Right cardiac atrium (tissue), 5 donors: ENCODE measurements at regions not wholly inside any gene's neighbourhood (a gene's known extent, or its start where the extent isn't known, plus 50 kb on each side); places are given as distances from the start of the nearest gene placed in this dataset.
"Not testable (repeated sequence)": the region's sequence is repeated elsewhere in the genome, so short reads cannot be mapped to it uniquely, and the experiment has no call there.

Source experiments
- ATAC-seq, 2 donors: fragments of 200-7000 bp; cut with Tn5 transposase; one replicate each; pipeline versions ENCODE4 v1.8.0 to v1.9.1; 2020; ENCODE audit warnings: moderate library complexity in 2 of 2, mild to moderate bottlenecking in 1 of 2
- DNase-seq, 3 donors: peaks; one replicate each; pipeline ENCODE4 v3.0.0-alpha.2; 2020
- H3K27ac ChIP-seq: one replicate; pipeline ENCODE4 v1.5.1; 2013; ENCODE audit warnings: mild to moderate bottlenecking, low read length, control low read depth, moderate library complexity
- H3K27me3 ChIP-seq: one replicate; pipeline ENCODE4 v1.6.1; 2013; ENCODE audit not compliant: control insufficient read depth, insufficient read depth
- H3K4me1 ChIP-seq: one replicate; pipeline ENCODE4 v1.6.1; 2013; ENCODE audit warnings: low read length; ENCODE audit not compliant: control insufficient read depth, insufficient read depth
- H3K4me3 ChIP-seq: one replicate; pipeline ENCODE4 v1.5.1; 2013; ENCODE audit warnings: low read length, control low read depth
- H3K9me3 ChIP-seq: one replicate; pipeline ENCODE4 v1.6.1; 2013; ENCODE audit warnings: low read length; ENCODE audit not compliant: control insufficient read depth
- WGBS: extraction: QIAGEN DNeasy Blood & Tissue Kit; methylation state at CpG from one replicate; pipeline ENCODE4 v1.1.7; 2013; 5-methylcytosine and 5-hydroxymethylcytosine counted together
- intact Hi-C, 4 donors: fragments of 100-400 bp; cut with DNase I; formaldehyde crosslinking; loops; one replicate each; pipeline versions ENCODE4 v1.11.0 to v1.14.0; 2022 to 2023
- donor health status: healthy with polysubstance abuse.
- donor health status: DM: no; HTN: yes; CAD: no.
- donor health status: DM: no; HTN: no; CAD: no.
- donor health status: DM: no; HTN: yes; CAD: no; lungs with severe emphysema.
- donor health status: DM: yes; HTN: yes; CAD: no.

DNA sequence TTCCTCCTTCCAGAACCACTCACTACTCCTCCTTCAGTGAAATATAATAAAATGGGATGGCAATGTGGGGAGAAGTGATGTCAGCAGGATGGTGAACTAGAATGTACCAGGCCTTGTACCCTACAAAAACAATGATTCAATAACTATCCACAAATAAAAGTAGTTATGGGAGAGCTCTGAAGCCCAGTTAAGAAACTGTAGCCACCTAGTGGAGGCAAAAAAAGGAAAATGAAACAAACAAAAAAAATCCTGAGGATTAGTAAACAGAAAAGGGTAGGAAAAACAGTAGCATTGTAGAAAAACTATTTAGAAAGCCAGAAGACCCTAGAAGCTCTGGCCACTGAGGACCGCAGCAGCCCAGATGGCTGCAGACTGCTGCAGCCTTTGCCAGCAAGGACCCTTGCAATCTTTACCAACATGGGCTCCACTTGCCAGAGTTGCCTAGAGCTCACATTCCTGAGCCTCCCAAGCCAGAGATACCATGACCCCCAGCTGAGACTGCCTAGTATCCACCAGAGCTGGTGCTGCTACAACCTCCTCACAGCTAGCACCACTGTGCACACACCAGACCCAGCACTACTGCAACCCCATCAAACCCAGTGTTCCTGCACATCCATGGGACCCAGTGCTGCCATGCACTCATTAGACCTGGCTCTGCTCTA is 259.7 kb upstream of the MSX2 start:
- Histone ChIP-seq H3K4me3 (no peak overlapping the region), H3K27me3 (no peaks in the 10 kb centered on the region), H3K27ac (no peak overlapping the region), H3K4me1 (no peaks in the 10 kb centered on the region), H3K9me3 (no peaks in the 10 kb centered on the region)
- intact Hi-C loops = no loop called here
- 85% methylated on average over 1 of the region's 1 CpG for WGBS
- DNase-seq (no peak), ATAC-seq (no peak)

DNA sequence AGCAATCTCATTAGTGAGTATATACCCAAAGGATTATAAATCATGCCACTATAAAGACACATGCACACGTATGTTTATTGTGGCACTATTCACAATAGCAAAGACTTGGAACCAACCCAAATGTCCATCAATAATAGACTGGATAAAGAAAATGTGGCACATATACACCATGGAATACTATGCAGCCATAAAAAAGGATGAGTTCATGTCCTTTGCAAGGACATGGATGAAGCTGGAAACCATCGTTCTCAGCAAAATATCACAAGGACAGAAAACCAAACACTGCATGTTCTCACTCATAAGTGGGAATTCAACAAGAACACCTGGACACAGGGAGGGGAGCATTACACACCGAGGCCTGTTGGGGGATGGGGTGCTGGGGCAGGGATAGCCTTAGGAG is 252.9 kb upstream of the MSX2 start:
- H3K27ac ChIP-seq, H3K27me3 ChIP-seq, H3K4me1 ChIP-seq, ATAC-seq, intact Hi-C loops, H3K4me3 ChIP-seq, DNase-seq, H3K9me3 ChIP-seq: not testable (repeated sequence)
- WGBS = 89% methylated on average over 3 of the region's 3 CpGs

DNA sequence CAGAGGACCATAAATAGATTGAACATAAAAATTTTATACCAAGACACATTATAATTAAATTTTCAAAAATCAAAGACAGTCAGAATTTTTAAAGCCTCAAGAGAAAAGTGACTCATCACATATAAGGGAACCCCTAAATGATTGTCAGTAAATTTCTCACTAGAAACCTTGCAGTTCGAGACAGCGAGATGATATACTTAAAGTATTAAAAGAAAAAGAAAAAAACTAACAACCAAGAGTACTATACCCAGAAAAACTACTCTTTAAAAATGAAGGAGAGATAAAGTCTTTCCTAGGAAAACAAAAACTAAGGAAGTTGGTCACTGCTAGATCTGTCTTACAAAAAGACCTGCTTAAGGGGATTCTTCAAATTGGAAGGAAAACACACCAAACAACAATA is 251.4 kb upstream of the MSX2 start:
- Histone ChIP-seq H3K27ac (no peak overlapping the region), H3K4me3 (no peak overlapping the region), H3K9me3 (no peaks in the 10 kb centered on the region), H3K27me3 (no peaks in the 10 kb centered on the region), H3K4me1 (no peaks in the 10 kb centered on the region)
- intact Hi-C loops = no loop called here
- WGBS = 96% methylated on average over 2 of the region's 2 CpGs
- DNase-seq = no peak
- no peak for ATAC-seq

DNA sequence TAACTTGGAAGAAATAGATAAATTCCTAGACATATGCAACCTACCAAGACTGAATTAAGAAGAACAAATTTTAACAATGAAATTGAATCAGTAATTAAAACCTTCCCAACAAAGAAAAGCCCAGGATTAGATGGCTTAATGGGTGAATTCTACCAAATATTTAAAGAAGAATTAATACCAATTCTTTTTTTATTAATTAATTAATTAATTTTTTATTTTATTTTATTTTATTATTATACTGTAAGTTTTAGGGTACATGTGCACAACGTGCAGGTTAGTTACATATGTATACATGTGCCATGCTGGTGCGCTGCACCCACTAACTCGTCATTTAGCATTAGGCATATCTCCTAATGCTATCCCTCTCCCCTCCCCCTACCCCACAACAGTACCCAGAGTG is 248.4 kb upstream of the MSX2 start:
- H3K27me3 ChIP-seq, intact Hi-C loops, H3K27ac ChIP-seq, H3K4me3 ChIP-seq, H3K9me3 ChIP-seq, H3K4me1 ChIP-seq, ATAC-seq, DNase-seq: not testable (repeated sequence)
- WGBS = 91% methylated on average over 3 of the region's 3 CpGs

DNA sequence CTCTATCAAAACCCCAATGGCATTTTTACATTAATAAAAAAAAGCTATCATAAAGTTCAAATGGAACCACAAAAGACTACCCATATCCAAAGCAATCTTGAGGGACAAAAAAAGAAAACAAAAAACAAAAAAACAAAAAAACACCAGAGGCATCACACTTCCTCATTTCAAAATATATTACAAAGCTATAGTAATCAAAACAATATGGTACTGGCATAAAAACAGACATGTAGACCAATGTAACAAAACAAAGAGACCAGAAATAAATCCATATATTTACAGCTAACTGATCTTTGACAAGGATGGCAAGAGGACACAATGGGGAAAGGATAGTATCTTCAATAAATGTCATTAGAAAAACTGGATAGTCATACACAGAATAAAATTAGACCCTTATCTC is 245.1 kb upstream of the MSX2 start:
- peaks cover 4% of the 10 kb centered on the region for H3K9me3 ChIP-seq
- ATAC-seq = no peak
- no peak overlapping the region for H3K27ac ChIP-seq
- no peak for DNase-seq
- H3K27me3 ChIP-seq = no peaks in the 10 kb centered on the region
- intact Hi-C loops = no loop called here
- H3K4me3 ChIP-seq = no peak overlapping the region
- no peaks in the 10 kb centered on the region for H3K4me1 ChIP-seq

DNA sequence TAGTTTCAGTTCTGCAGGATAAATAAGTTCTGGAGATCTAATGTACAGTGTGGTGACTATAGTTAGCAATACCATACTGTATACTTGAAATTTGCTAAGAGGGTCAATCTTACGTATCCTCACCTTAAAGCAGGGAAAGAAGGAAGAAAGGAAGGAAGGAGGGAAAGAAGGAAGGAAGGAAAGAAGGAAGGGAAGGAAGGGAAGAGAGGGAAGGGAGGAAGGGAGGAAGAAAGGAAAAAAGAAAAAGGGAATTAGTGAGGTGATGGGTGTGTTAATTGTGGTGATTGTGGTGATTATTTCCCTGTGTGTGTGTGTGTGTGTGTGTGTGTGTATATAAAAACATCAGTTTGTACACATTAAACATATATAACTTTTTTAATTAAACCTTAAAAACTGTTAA is 242.6 kb upstream of the MSX2 start:
- ATAC-seq = no peak
- Histone ChIP-seq H3K27ac (no peak overlapping the region), H3K27me3 (no peaks in the 10 kb centered on the region), H3K4me3 (no peak overlapping the region), H3K9me3 (peaks cover 4% of the 10 kb centered on the region), H3K4me1 (no peaks in the 10 kb centered on the region)
- 83% methylated on average over 1 of the region's 1 CpG for WGBS
- intact Hi-C loops = no loop called here
- DNase-seq = no peak

DNA sequence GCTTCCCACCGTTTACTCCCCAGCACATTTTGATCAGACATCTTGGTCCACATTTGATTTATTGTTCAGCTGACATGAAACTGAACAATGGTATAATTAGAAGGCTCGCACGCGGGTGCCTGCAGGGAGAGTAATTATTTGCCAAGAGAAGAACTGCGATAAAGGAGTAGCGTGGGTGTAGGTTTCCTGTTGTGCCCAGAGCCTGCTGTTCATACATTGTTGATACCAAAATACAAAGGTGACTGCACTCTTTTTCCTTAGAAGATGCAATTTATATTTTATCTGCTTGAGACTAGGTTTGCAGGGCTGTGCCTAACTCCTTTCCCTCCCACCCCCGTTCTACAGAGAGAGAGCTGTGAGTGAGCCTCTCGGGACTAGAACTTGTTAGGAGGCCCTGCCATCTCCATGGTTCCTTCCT is 241.8 kb upstream of the MSX2 start:
- H3K4me3 ChIP-seq = no peak overlapping the region
- H3K4me1 ChIP-seq = no peaks in the 10 kb centered on the region
- no peak overlapping the region for H3K27ac ChIP-seq
- H3K27me3 ChIP-seq = no peaks in the 10 kb centered on the region
- no peak for ATAC-seq
- WGBS = 56% methylated on average over 8 of the region's 8 CpGs
- no peak for DNase-seq
- intact Hi-C loops = no loop called here
- H3K9me3 ChIP-seq = peaks cover 4% of the 10 kb centered on the region

DNA sequence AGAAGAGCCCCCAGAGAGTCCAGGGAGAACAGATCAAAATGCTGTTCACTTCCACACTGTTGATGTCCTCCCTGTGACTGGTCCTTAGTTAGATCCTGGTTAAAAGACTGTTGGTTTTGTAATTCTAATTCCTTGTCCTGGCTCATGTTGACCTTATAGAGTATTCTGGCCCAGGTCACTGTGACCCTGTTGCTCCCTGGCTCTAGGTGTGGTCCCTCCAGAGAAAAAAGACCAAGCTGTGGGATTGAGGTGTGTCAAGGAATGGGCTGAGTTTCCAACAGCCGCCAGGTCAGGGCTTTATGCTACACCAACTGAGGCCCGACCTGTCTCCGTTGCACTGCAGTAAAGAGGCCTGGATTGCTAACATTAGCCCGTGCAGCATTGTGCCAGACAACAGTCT is 241.0 kb upstream of the MSX2 start:
- no peak for DNase-seq
- Histone ChIP-seq H3K9me3 (peaks cover 4% of the 10 kb centered on the region), H3K27me3 (no peaks in the 10 kb centered on the region), H3K27ac (no peak overlapping the region), H3K4me1 (no peaks in the 10 kb centered on the region), H3K4me3 (no peak overlapping the region)
- intact Hi-C loops = no loop called here
- no peak for ATAC-seq
- WGBS = 90% methylated on average over 4 of the region's 4 CpGs

DNA sequence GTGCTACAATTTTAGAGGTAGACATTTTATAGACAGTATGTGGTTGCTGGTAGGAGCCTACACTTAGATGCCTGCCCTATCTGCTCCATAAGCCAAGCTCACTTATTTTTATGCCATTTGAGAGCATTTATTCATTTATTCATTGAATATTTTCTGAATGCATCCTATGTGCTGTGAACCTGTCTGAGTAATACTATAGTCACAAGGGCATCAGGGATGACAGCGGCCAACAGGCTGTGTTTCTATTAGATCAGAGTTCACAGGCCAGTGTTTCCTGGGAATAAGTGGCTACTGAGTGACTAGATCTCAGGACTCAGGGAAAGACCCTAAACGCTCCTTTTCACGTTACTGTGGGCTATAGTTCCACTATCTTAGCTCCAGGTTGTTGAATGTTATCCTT is 235.2 kb upstream of the MSX2 start:
- Histone ChIP-seq H3K4me3 (no peak overlapping the region), H3K9me3 (no peaks in the 10 kb centered on the region), H3K4me1 (no peaks in the 10 kb centered on the region), H3K27me3 (no peaks in the 10 kb centered on the region), H3K27ac (no peak overlapping the region)
- DNase-seq = no peak
- WGBS = 81% methylated on average over 3 of the region's 3 CpGs
- intact Hi-C loops = no loop called here
- ATAC-seq = no peak

DNA sequence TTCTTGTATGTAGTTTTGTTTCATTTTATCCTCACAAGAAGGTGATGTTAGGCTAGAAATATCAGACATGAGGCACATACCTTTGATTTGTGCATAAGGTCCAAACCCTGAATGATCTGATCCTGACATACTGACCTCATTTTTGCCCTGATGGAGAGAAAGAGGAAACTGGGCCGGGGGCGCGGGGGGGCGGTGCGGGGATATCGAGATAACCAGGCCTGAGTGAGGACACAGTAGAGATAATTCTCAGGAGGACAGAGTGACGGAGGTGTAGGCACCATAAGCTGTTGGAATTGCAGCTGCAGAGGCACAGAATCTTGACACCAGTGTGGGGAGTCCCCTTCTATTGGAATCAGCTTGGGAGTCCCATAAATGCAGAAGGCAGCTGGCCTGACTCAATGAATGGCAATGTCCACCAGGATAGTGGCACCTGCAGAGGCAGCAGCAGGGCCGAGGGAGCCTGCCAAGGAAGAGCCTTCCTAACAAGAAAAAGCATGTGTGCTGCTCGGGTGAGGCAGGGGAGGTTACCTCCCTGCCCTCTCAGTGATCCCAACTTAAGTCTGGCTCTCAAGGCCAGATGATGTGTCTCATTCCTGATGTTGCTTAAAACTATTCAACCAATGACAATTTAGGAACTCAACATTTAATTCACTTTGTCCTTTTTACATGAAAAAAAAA is 234.3 kb upstream of the MSX2 start:
- no peaks in the 10 kb centered on the region for H3K27me3 ChIP-seq
- intact Hi-C loops = no loop called here
- DNase-seq = no peak
- no peak overlapping the region for H3K4me3 ChIP-seq
- H3K9me3 ChIP-seq = no peaks in the 10 kb centered on the region
- 61% methylated on average over 9 of the region's 9 CpGs for WGBS
- no peak for ATAC-seq
- H3K27ac ChIP-seq = no peak overlapping the region
- no peaks in the 10 kb centered on the region for H3K4me1 ChIP-seq

DNA sequence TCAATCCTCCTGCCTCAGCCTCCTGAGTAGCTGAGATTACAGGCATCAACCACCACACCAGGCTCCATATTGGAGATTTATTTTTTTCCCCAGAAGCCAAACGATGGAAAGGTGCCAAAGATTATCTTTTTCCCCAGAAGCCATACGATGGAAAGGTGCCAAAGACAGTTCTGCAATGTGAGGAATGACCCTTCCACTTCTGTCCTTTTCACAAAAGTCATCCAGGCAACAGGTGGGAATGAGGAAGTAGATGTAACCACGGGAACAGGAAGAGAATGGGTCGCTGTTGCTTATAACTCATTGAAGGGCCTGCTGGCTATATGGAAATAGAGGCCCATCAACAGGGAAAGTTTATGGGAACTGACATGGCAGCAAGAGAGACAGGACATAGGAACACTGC is 233.7 kb upstream of the MSX2 start:
- Histone ChIP-seq H3K4me1 (no peaks in the 10 kb centered on the region), H3K27me3 (no peaks in the 10 kb centered on the region), H3K27ac (no peak overlapping the region), H3K4me3 (no peak overlapping the region), H3K9me3 (no peaks in the 10 kb centered on the region)
- ATAC-seq (no peak), DNase-seq (no peak)
- WGBS = 46% methylated on average over 4 of the region's 4 CpGs
- intact Hi-C loops = no loop called here

DNA sequence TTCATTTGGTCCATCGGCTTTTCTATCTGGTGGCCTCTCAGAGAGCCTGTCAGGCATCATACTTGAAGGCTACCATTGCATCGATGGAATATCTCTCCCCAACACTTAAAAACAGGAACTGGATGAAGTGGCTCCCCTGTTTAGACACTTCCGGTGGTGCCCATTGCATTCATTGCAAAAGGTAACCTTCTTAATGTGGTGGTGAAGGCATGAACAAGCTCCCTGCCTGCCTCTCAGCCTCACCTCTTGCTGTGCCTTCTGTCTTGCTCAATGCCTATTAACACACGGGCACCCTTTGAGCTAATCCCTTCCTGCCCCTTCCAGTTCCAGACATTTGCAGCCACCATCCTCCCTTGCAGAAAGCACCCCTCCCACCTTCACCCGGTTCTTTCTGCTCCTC is 233.1 kb upstream of the MSX2 start:
- intact Hi-C loops = no loop called here
- H3K27ac ChIP-seq = no peak overlapping the region
- WGBS = 59% methylated on average over 5 of the region's 5 CpGs
- ATAC-seq (no peak), DNase-seq (no peak)
- H3K27me3 ChIP-seq = no peaks in the 10 kb centered on the region
- H3K4me1 ChIP-seq = no peaks in the 10 kb centered on the region
- no peaks in the 10 kb centered on the region for H3K9me3 ChIP-seq
- no peak overlapping the region for H3K4me3 ChIP-seq
